ENCODE measurements at regions not wholly inside any gene's neighbourhood (a gene's known extent, or its start where the extent isn't known, plus 50 kb on each side); places are given as distances from the start of the nearest gene placed in this dataset.

DNA sequence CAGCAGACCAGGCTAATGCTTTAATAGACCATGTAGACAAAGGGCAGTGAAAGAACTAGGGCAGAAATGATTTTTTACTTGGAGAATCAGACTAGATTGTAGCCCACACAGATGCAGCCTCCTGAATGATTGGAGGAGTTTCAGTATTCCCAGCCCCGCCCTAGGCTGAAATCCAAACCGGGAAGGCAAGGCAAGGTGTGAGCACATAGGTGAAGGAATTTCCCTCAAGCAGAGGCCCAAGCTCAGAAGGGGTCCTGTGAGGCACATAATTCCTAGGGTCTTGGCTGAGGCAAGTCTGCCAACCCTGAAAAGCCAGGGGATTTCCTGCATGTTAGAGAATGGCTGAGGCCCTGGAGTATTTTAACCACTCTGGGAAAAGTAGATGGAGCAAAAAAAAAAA is 56.4 kb upstream of the PAK3 start:
- dilution Hi-C loops (cut with MboI; ENCODE audit: extremely low pct_ligation_motif_present, low sequenced_read_pairs) = no loop called here
- Histone ChIP-seq H3K9me1 (replicated peaks; ENCODE audit: control insufficient read depth, extremely low read depth, insufficient read depth, low read length) (no peaks in the 10 kb centered on the region), H3K79me2 (ENCODE audit: control insufficient read depth, insufficient read depth, low read length) (no peaks in the 10 kb centered on the region), H3K27ac (ENCODE audit: insufficient read depth, low read depth, low read length) (no peak overlapping the region), H4K20me1 (replicated peaks; ENCODE audit: control insufficient read depth, extremely low read depth, insufficient read depth, low read length) (no peaks in the 10 kb centered on the region), H3K27me3 (ENCODE audit: control insufficient read depth in 2 of 2, insufficient read depth in 2 of 2, low read length in 2 of 2) (no peaks in the 10 kb centered on the region), H3K4me2 (ENCODE audit: insufficient read depth, low read length) (no peak overlapping the region), H3K9ac (replicated peaks; ENCODE audit: extremely low read depth, insufficient read depth, low read length) (no peak overlapping the region), H3K4me1 (ENCODE audit: control insufficient read depth, extremely low read depth, insufficient read depth, low read length) (no peaks in the 10 kb centered on the region), H3K36me3 (ENCODE audit: control insufficient read depth in 2 of 2, extremely low read depth in 1 of 2, insufficient read depth in 2 of 2, low read length in 2 of 2) (no peaks in the 10 kb centered on the region), H2AFZ (ENCODE audit: low read depth, low read length) (no peak overlapping the region), H3K9me3 (replicated peaks; ENCODE audit: control insufficient read depth, insufficient read depth, low read length) (no peaks in the 10 kb centered on the region), H3K4me3 (replicated peaks in 1 of 3; ENCODE audit: insufficient read depth in 1 of 3, low read depth in 1 of 3, low read length in 3 of 3) (no peak overlapping the region)
- no peak for TF ChIP-seq MYC (IDR thresholded peaks at IDR 0.05; ENCODE audit: low read depth, low read length)
- no peak for TF ChIP-seq FOS (IDR thresholded peaks at IDR 0.05; ENCODE audit: borderline replicate concordance, insufficient read depth, low read length)
- no peak for TF ChIP-seq EZH2 (IDR thresholded peaks at IDR 0.05; ENCODE audit: borderline replicate concordance, low read depth, low read length, severe bottlenecking)
- TF ChIP-seq POLR2A (IDR thresholded peaks at IDR 0.05; ENCODE audit: low read depth, low read length) = no peak
- TF ChIP-seq JUN (IDR thresholded peaks at IDR 0.05; ENCODE audit: borderline replicate concordance, insufficient read depth, insufficient read length, low read depth) = no peak
- TF ChIP-seq, protein P1, sequence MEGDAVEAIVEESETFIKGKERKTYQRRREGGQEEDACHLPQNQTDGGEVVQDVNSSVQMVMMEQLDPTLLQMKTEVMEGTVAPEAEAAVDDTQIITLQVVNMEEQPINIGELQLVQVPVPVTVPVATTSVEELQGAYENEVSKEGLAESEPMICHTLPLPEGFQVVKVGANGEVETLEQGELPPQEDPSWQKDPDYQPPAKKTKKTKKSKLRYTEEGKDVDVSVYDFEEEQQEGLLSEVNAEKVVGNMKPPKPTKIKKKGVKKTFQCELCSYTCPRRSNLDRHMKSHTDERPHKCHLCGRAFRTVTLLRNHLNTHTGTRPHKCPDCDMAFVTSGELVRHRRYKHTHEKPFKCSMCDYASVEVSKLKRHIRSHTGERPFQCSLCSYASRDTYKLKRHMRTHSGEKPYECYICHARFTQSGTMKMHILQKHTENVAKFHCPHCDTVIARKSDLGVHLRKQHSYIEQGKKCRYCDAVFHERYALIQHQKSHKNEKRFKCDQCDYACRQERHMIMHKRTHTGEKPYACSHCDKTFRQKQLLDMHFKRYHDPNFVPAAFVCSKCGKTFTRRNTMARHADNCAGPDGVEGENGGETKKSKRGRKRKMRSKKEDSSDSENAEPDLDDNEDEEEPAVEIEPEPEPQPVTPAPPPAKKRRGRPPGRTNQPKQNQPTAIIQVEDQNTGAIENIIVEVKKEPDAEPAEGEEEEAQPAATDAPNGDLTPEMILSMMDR (IDR thresholded peaks at IDR 0.05; ENCODE audit: extremely low read depth in 1 of 2, insufficient read depth in 1 of 2, low read depth in 1 of 2, low read length in 2 of 2) = no peak
- TF ChIP-seq GATA2 (IDR thresholded peaks at IDR 0.05; ENCODE audit: insufficient read depth, insufficient read length, low read depth, low read length) = no peak
- TF ChIP-seq, protein P2, sequence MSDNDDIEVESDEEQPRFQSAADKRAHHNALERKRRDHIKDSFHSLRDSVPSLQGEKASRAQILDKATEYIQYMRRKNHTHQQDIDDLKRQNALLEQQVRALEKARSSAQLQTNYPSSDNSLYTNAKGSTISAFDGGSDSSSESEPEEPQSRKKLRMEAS (IDR thresholded peaks at IDR 0.05; ENCODE audit: insufficient read depth, insufficient read length) = no peak
- no peak for TF ChIP-seq POLR2AphosphoS5 (IDR thresholded peaks at IDR 0.05; ENCODE audit: insufficient read depth, low read depth, low read length)
- intact Hi-C loops (cut with micrococcal nuclease) = no loop called here
- BruUV-seq (replicated peaks) = no TSS peak
- ChIA-PET POLR2A (no interaction called here), CTCF (no interaction called here)
- FAIRE-seq (no peak), DNase-seq (ENCODE audit: low read depth, low spot score) (no peak)

All from endothelial cell of umbilical vein (primary cell).